Lower leg skin (tissue), 3 donors: ENCODE measurements at regions not wholly inside any gene's neighbourhood (a gene's known extent, or its start where the extent isn't known, plus 50 kb on each side); places are given as distances from the start of the nearest gene placed in this dataset.

ENCODE experiments used
- POLR2A ChIP-seq, 2 donors: fragments of 450-650 bp; IDR thresholded peaks; one replicate each; pipeline ENCODE4 v1.6.1; 2016 to 2017; ENCODE audit warnings: antibody characterized with exemption in 2 of 2, mild to moderate bottlenecking in 1 of 2, moderate library complexity in 1 of 2
- TF ChIP-seq, protein P1 (sequence below), 3 donors: fragments of 450-650 bp; IDR thresholded peaks; one replicate each; pipeline ENCODE4 v1.5.1; 2016; ENCODE audit warnings: antibody characterized with exemption in 3 of 3, mild to moderate bottlenecking in 3 of 3, moderate library complexity in 2 of 3

DNA sequence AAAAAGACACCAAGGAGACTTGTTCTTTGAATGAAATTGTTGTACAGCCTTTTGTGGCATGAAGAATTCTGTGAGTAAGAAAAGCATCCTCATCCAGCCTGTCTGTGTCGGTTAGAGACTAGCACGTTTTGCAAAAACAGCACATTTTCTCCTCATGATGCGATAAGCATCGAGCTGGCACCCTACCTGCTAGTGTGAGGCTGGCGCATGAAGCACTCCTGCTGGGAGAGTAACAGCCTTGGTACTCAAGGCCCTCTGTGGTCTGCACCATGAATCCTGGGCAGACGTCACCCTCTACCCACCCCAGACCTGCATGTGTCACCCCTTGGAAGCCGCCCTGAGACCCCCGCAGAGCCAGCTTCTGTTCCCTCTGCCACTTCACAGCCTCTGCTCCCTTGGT lies 92.6 kb upstream of the TMEM132E start:
- TF ChIP-seq POLR2A (IDR thresholded peaks at IDR 0.05), result no peak
- TF ChIP-seq, protein P1, sequence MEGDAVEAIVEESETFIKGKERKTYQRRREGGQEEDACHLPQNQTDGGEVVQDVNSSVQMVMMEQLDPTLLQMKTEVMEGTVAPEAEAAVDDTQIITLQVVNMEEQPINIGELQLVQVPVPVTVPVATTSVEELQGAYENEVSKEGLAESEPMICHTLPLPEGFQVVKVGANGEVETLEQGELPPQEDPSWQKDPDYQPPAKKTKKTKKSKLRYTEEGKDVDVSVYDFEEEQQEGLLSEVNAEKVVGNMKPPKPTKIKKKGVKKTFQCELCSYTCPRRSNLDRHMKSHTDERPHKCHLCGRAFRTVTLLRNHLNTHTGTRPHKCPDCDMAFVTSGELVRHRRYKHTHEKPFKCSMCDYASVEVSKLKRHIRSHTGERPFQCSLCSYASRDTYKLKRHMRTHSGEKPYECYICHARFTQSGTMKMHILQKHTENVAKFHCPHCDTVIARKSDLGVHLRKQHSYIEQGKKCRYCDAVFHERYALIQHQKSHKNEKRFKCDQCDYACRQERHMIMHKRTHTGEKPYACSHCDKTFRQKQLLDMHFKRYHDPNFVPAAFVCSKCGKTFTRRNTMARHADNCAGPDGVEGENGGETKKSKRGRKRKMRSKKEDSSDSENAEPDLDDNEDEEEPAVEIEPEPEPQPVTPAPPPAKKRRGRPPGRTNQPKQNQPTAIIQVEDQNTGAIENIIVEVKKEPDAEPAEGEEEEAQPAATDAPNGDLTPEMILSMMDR (IDR thresholded peaks at IDR 0.05), result no peak
